GM18508 (cell line): ENCODE measurements at regions not wholly inside any gene's neighbourhood (a gene's known extent, or its start where the extent isn't known, plus 50 kb on each side); places are given as distances from the start of the nearest gene placed in this dataset.
A peak's percentile ranks its signal among the peaks of the same experiment; 100 is the strongest.

Source experiments
- ATAC-seq: cut with Tn5 transposase; IDR thresholded peaks from one replicate; pipeline ENCODE4 v1.9.1; 2021; ENCODE audit warnings: moderate number of reproducible peaks; ENCODE audit not compliant: insufficient read depth, unreplicated experiment

DNA sequence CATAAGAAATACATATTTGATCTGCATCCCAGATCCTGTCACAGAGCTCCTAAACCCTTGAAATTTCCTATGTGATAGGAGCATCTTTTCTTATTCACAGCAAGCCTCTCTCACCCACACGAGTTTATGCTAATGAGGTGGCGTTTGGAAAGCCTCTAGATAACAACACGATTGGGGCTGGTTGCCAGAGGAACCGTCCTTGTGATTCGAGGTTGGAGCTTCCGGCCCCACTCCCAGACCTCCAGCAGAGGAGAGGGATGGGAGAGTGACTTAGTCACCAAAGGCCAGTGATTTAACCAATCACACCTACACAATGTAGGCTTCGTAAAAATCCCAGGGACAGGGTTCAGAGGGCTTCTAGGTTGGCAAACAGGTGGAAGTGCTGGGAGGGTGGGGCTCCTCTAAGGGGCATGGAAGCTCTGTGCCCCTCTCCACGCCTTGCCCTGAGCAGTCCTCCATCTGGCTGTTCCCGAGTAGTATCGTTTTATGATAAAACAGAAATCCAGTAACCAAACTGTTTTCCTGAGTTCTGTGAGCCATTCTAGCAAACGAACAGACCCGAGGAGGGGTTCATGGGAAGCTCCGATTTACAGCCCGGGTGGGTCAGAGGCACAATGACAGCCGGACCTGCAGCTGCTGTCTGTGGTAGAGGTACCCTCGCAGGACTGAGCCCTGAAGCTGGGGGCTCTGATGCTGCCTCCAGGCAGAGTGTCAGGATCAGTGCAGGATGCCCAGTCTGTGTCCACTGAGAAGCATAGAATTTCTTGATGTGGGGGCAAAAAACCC lies 238.1 kb upstream of the ARID1B start:
- ATAC-seq: no peak

DNA sequence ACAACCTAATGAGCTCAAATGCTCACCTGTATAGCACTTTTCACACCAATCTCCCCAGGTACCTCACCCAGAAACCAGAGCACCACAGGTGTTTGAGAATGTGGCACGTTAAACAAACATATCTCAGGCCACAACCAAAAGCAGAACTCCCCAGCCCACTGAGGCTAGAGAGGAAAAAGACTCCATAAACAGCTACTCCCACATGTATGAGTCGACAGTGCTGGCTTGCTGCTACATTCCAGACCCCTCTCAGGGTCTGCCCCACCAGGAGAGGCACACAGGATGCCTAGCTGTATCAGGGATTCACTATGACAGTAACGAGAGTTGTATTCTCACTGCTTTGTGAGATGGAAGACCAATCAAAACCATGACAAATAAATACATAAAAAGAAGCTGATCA lies 242.6 kb upstream of the ARID1B start:
- ATAC-seq: no peak

DNA sequence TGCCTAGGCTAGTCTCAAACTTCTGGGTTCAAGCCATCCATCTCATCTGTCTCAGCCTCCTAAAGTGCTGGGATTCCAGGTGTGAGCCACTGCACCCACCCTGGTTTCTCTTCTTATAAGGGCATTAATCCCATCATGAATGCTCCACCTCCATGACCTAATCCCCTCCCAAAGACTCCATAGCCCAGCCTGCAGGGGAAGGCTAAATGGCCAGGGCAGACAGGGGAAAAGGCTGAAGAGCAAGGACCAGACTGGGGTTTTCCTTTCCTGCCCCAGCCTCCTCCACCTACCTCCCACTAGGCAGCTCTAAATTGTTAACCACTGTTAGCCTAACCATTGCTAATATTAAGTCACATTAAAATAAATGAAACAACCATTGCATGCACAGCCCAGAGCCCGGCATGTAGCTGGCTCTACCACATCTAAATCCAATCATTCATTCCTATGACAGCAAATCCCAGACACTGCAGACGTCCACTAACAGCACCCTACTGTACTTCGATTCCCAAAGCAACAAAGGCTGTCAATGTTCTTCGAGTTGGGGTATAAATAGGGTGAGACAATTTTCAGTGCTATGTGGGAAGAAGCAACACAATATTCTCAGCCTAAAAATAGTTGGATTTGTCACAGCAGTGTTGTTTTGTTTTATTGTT lies 243.2 kb upstream of the ARID1B start:
- ATAC-seq: no peak

DNA sequence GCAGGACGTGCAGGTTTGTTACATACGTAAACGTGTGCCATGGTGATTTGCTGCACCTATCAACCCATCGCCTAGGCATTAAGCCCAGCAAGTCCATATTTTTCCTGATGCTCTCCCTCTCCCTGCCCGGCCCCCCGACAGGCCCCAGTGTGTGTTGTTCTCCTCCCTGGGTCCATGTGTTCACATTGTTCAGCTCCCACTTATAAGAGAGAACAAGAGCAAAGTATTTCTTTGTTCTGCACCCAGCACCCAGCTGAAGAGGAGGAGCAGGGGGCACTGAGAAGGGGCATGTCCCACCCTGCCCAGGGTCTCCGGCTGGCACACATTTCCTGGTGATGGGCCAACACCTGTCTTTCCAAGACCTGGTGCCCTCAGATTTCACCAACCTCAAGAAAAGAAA lies 251.1 kb upstream of the ARID1B start:
- no peak for ATAC-seq

DNA sequence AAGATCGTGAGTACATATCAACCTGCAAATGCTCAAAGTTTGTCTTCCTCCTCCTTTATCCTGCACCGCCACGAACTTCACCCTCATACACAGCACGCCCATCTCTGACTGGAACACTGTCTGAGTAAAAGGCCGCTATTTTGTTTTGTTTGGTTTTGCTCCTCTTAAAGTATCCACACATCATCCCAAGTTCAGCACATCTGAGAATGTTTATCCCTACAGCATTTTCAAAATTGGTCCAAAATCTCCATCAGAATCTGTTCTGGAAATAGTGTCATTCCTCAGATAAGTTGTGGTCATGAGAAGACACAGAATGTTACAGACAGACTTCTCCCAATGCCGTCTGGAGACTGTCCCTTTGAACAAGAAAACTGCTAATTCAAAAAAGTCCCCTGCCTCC lies 251.6 kb upstream of the ARID1B start:
- no peak for ATAC-seq

DNA sequence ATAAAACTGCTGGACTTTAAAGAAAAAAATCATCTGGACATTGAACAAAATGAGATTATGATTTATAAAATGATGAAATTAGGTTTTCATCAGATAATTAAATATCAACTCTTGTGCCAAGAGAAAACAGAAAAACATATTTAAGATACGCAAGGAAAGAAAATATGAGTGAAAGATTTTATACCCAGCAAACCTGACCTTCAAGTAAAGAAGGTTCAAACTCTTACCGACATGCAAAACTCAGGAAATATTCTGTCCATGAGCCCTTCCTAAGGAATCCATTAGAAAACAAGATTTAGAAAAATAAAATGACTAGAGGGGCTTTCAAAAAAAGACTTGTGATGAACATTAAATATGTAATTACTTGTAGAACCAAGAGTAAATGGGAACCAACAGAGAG lies 257.2 kb upstream of the ARID1B start:
- ATAC-seq: no peak

DNA sequence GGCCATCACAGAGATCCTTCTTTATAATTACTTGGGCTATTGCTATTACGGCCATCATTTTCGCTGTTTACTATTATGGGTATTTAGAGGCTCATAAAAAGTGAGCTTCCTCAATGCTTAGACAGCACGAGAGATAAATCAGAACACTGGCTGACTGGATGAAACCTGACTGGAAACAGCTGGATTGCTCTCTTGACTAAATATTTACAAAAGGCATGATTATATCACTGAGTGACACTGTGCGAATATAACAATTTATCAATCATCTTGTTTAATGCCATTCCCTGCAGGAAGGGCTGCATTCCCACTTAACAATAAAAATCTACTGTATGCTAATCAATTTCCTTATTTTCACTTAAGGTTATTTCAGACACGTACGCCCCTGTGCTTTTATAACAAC lies 260.1 kb upstream of the ARID1B start:
- ATAC-seq: no peak

DNA sequence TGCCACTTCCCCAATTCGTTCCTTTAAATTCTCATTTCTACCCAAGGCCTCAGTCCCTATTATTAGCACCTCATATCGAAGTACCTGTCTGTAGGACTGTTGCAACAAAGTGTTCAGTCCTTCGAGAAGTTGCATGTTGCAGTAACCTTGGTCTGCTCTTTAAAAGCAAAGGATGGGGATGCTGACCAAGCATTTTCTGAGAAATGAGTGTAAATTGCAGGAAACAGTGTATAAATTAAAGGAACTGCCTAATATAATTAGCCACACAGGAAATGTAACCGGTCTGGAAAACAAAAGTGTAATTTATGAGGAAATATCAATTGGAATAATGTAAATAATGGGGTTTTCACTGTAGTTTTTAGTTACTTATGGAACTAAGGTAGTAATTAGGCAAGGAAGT lies 261.9 kb upstream of the ARID1B start:
- ATAC-seq: no peak

DNA sequence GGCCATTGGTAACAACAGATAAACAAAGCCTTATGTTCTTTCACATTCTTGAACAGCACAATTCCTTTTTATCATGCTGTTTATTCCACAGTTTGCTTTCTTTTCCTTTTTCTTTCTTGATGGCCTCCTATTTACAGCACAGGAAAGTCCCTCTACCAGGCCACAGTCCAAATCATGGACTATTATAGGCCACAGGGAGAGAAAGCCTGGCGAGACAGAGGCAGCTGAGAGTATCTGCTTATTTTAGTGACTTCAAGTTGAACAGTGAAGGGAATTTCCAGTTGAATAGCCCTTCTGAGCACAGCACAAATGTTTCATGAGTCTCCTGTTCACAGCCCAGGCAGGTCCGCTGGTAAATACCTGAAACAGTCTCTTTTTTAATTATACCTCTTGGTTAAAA lies 263.7 kb upstream of the ARID1B start:
- ATAC-seq: no peak

DNA sequence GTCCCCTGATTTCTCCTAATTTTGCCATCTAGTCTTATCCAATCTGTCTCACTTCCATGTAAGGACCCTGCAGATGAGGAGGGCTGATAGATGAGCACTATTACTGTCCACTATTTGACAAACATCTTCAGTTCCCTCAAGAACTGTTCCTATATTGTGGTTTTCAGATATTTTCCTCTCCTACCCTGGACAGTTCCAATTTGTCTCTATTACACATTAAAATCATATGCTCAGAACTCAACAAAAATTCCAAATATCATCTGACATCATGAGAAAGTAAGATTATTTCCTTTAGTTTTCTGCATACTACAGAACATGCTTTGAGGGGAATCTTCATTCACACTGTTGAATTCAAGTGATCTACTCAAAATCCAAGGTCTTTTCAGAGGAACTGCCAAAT lies 265.6 kb upstream of the ARID1B start:
- ATAC-seq: no peak

DNA sequence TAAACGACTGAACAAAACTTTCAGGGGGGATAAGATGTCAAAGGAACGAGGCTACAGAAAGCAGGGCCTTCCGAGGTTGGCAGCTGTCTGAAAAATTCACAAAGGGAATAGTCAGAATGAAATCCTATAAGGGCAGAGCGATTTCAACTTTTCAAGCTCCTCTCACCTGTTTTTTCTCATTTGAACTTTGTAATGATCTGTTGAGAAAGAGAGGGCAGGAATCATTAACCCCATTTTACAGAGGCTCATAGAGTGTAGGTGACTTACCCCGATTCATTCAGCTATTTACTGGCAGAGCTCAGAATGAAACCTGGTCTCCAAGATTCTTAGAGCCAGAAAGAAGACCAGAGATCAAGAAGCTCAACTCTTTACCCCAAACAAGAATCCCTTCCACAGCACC lies 266.1 kb upstream of the ARID1B start:
- no peak for ATAC-seq

DNA sequence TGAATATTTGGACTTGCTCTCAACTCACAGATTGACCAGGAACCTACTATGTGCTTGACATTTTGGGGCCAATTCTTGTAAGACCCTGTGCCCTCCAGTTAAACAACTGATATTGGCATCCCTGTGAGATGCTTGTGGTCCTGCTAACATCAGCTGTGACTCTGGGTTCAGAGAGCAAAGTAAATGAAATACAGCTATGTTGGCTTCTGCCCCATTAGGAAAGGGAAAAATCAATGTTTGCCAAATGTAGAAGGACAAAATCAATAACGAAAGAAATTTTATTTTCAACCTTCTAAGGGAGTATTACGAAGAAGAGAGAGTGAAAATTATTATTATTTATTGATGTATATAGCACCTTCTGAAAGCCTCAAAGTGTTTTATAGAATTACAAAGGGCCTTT lies 266.9 kb upstream of the ARID1B start:
- no peak for ATAC-seq

DNA sequence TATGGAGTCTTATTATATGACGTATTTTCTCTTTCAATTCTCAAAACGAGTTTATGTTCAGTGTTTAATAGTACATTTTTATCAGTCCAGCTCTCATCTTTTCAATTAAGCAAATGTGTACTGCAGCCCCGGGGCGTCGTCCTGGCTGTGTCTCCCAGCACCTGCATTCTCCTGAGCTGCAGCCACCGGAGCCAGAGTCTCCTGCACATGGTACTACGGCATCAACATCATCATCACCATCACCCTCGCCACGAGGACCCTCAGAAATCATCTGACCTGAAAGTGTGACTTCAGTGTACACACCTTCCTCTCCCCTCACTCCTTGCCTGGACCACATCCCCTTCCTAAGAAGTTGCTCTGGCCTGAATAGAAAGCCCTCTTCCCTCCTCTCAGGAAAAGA lies 267.7 kb upstream of the ARID1B start:
- no peak for ATAC-seq

DNA sequence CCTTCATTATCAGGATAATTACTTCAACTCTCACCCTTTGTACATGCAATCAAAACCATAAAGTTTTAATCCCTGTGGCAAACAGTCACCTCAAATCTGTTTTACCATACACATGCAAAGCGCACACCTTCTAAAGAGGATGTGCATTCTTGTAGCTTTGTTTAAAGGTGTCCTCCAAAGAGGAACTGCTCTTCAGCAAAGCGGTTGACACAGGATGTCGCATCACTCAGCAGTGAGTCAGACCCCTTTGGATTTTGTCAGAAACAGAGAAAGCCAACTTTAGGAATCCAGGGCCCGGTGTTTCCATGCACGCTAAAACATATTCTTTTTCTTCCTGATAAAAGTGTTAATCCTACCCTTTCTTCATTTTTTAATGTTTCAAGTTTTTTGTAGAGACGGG lies 268.3 kb upstream of the ARID1B start:
- no peak for ATAC-seq

DNA sequence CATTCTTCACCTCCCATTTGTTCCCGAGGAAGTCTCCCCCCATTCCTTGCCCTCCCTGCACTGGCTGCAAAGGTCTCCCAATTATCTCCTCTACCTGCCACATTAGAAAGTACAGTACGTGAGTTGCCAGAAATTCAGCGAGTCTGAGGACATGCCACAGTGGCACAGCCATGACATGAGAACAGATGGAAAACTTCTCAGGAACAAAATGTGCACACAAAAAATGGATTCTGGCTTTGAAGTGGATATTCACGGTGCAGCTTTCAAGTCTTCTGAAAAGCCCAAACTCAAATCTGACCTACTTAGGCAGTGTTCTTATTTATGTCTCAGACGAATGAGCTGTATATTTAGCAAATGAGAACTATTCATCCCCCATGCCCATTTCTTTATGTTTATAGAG lies 269.1 kb upstream of the ARID1B start:
- no peak for ATAC-seq

DNA sequence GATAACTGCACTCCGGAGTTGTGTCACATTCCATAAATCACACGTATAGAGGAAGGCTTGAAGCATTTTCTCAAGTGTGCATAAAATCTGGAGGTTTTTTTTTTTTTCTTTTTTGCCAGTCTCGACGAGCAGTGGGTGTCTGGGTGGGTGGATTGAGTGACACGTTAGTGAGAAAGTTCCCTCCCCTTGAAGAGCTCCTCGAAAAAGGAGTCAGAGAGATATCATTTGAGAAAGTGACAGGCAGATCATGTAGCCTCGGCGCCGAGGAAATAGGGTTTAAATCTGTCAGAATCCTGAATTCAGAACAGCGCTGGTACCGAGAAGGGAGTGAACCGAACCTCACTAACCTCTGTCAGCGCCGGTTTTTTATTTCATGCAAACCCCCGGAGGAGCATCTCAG lies 269.5 kb upstream of the ARID1B start:
- no peak for ATAC-seq

DNA sequence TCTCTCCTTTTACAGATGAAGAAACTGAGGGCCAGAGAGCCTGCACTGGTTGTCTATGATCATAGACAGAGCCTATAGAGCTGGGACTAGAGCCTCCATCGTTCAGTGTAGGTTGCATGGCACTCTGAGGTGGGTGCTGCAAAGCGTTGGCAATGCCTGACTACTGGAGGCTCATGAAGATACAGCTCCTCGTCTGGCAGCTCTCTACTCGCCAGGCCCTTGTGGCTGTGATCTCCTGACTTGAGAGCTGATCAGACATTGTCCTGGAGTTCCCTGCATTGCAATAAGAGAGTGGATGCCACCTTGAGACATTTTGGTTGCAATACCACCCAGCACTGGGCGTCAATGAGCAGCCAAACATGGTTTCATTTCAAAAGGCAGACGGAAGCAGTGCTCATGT lies 270.1 kb upstream of the ARID1B start:
- ATAC-seq: no peak

DNA sequence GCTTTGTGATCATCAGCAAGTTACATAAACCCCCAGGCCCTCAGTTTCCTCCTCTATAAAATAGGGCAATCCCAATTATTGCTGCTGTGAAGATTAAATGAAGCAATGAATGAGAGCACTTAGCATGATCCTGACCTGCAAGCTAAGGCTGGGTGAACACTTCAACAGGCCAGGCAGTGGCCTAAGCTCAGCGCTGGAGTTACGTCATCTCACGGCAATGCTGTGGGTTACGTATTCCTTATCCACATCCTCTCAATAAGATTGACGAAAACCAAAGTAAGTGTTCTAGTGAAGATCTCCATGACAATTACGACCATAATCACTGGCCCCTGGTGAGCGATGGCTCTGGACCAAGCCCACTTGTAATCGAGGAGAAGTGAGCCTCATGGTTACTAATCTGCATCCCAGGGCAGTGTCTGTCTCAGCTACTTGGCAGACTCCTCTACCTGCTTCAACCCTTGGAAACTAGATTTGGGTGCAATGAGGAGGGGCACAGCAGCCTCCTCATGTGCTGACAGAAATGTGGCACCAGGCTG lies 274.1 kb upstream of the ARID1B start:
- ATAC-seq: no peak

DNA sequence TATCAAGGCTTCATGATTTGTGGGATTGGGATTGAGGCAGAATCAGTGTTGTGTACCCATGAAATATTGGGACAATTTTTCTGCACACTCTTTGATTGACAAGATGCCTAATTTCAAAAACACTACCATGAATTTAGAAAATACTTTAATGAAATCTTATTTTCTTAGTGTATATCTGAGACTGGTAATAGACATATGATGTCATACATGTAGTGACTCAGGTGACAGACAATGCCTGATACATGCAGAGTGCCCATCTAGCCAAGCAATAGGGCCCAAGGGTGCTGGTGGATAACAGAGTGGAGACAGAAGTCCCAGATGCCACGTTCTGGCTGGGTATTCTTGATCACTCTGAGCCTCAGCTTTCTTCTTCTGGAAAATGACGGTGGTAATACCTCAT lies 279.6 kb upstream of the ARID1B start:
- no peak for ATAC-seq

DNA sequence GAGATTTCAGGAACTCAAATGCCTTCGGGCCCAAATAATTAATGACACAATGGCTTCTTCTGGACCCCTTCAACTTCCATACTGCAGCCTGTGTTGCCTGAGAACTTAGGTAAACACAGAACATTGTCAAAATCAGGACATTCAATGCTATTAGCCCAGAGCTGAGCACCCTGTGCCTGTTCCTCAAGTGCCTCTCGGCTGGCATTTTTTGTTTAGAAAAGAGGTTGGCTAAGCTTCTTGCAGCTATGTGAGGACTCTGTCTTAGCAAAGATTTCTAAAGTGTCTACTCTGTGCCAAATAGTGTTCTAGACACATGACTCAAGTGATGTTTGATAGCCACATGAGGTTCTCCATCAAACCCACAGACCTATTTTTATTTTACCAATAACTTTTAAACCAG lies 289.3 kb upstream of the ARID1B start:
- no peak for ATAC-seq

DNA sequence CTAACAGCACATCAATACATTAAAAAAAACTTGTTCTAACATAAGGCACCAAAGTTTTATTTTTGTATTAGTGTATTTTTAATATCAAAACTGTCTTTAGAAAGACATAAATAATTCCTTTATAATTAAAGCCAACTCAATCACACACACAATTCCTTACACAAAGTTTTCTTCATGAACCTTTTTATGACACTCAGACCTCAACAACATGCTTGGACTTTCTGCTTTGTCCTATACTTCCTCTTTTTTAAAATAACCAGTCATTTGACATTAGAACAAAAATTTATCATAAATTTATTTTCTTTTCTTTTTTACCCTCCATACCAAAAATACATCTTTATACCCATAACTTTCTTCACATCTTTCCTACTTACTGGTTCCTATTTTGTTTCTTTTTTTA lies 292.0 kb upstream of the ARID1B start:
- ATAC-seq: no peak

DNA sequence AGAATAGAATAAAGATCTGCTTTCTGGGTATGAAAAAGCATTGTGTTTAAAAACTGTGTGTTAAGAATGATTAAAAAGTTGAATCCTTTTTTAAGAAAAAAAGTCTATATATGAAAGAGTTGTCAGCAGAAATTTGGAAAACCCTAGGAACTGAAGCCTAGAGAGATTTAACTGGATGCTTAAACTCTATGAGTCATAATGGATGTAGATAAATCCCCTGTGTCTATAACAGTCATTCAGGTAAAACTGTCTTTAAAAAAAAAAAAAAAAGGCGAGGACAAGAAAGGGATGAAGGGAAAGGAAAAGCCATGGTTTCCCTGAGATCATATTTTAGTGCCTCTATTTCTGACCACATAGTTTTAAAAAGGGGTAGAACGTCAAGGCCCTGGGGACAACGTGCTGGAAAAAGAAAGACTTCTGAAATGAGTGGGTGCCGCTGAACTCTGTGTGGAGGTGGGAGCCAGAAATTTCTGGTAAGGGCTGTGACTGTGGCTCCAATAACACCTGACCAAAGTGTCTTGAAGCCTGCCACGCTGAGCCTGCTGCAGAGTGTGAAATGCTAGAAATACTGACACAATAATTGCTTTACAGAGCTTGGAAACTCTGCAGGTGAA lies 302.6 kb upstream of the ARID1B start:
- ATAC-seq: peak; percentile 52
